GM12865 (cell line): ENCODE measurements at regions not wholly inside any gene's neighbourhood (a gene's known extent, or its start where the extent isn't known, plus 50 kb on each side); places are given as distances from the start of the nearest gene placed in this dataset.

ENCODE experiments used
- DNase-seq: peaks from one replicate; pipeline ENCODE4 v3.0.0; 2010; ENCODE audit warnings: low read depth
- H3K4me3 ChIP-seq: 2 replicates; pipeline ENCODE4 v1.5.1; 2011; ENCODE audit warnings: mild to moderate bottlenecking, low read depth, low read length, control low read depth
- TF ChIP-seq, protein P1 (sequence below): IDR thresholded peaks from 2 replicates; pipeline ENCODE4 v1.5.1; 2011; ENCODE audit warnings: low read length, control low read depth, low read depth, inconsistent platforms; ENCODE audit not compliant: insufficient read depth; ENCODE audit errors: missing control alignments

DNA sequence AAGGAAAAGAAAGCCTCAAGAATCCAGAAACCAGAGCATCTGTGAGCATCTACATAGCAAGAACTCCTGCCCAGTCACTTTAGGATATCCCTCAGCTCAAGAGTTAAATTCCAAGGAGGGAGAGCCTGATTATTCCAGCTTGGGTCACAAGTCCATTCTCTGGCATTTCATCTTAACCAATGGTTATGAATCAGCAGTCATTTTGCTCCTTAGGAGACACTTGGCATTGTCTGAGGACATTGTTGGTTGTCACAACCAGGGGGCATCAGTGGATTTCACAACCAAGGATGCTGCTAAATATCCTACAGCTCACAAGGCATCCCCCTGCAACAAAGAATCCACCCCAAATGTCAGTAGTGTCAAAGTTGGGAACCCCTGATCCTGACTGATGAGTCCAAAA, 51.0 kb upstream of the LMCD1 start:
- TF ChIP-seq, protein P1, sequence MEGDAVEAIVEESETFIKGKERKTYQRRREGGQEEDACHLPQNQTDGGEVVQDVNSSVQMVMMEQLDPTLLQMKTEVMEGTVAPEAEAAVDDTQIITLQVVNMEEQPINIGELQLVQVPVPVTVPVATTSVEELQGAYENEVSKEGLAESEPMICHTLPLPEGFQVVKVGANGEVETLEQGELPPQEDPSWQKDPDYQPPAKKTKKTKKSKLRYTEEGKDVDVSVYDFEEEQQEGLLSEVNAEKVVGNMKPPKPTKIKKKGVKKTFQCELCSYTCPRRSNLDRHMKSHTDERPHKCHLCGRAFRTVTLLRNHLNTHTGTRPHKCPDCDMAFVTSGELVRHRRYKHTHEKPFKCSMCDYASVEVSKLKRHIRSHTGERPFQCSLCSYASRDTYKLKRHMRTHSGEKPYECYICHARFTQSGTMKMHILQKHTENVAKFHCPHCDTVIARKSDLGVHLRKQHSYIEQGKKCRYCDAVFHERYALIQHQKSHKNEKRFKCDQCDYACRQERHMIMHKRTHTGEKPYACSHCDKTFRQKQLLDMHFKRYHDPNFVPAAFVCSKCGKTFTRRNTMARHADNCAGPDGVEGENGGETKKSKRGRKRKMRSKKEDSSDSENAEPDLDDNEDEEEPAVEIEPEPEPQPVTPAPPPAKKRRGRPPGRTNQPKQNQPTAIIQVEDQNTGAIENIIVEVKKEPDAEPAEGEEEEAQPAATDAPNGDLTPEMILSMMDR, result no peak
- H3K4me3 ChIP-seq, result no peak overlapping the region
- DNase-seq, result no peak

DNA sequence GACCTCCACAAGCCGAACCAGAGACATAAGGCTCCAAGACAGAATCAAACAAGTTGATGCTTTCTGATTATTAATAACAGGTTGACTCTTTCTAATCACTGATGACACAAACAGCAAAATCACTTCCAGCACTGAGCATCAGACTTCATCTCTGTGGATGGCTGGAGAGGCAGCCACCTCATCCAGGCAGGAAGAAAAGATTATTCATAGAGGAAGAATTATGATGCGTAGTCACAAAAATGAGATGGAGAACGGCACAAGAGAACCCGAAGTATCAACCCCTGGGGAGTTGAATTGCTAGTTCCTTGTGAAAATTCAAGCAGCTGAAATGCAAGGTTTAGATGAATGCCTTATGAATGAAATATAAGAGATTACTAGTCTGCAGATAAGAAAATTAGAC, 49.9 kb upstream of the LMCD1 start:
- DNase-seq, result no peak
- TF ChIP-seq, protein P1, result no peak
- no peak overlapping the region for H3K4me3 ChIP-seq
